ENCODE measurements at regions not wholly inside any gene's neighbourhood (a gene's known extent, or its start where the extent isn't known, plus 50 kb on each side); places are given as distances from the start of the nearest gene placed in this dataset.

GRCh38 chr13:109565877-109566276 is 220.5 kb downstream of the IRS2 start:
- Histone ChIP-seq H3K4me2 (no peak overlapping the region), H3K79me2 (ENCODE audit: low read depth) (no peaks in the 10 kb centered on the region), H3K9me3 (ENCODE audit: insufficient read depth, low read depth) (no peaks in the 10 kb centered on the region), H3K9me2 (ENCODE audit: insufficient read depth) (peaks cover 2% of the 10 kb centered on the region; the same call in 1 of the 2 replicates), H3K27ac (no peak overlapping the region), H3F3A (ENCODE audit: insufficient read depth, low read depth) (no peaks in the 10 kb centered on the region), H4K20me1 (ENCODE audit: insufficient read depth) (no peaks in the 10 kb centered on the region), H3K36me3 (ENCODE audit: low read depth) (no peaks in the 10 kb centered on the region), H3K4me3 (no peak overlapping the region), H3K4me1 (replicated peaks; ENCODE audit: insufficient read depth) (no peaks in the 10 kb centered on the region), H3K27me3 (ENCODE audit: insufficient read depth, low read depth) (no peaks in the 10 kb centered on the region), H2AFZ (no peak overlapping the region)
- BruUV-seq (replicated peaks), result no TSS peak
- POLR2A ChIA-PET (ENCODE audit: unreplicated experiment), result no interaction called here
- DNase-seq, result no peak
- TF ChIP-seq EZH2 (IDR thresholded peaks at IDR 0.05; ENCODE audit: low read depth), result no peak
- CTCF ChIA-PET, result no interaction called here
- intact Hi-C loops (cut with micrococcal nuclease; ENCODE audit: unreplicated experiment), result no loop called here

- H3F3A ChIP-seq (ENCODE audit: insufficient read depth, low read depth), result no peaks in the 10 kb centered on the region
- POLR2A ChIA-PET (ENCODE audit: unreplicated experiment), result no interaction called here
- H3K79me2 ChIP-seq (ENCODE audit: low read depth), result no peaks in the 10 kb centered on the region
Measured at GRCh38 chr13:109548374-109548773, 238.0 kb downstream of the IRS2 start.

GRCh38 chr13:109547942-109548341 is 238.4 kb downstream of the IRS2 start:
- no TSS peak for BruUV-seq (replicated peaks)

More at GRCh38 chr13:109548374-109548773, 238.0 kb downstream of the IRS2 start:
- Histone ChIP-seq H3K36me3 (ENCODE audit: low read depth) (no peaks in the 10 kb centered on the region), H3K4me1 (replicated peaks; ENCODE audit: insufficient read depth) (no peaks in the 10 kb centered on the region), H3K27me3 (ENCODE audit: insufficient read depth, low read depth) (no peaks in the 10 kb centered on the region), H3K27ac (no peak overlapping the region), H3K4me3 (no peak overlapping the region), H3K4me2 (no peak overlapping the region), H2AFZ (no peak overlapping the region), H3K9me2 (ENCODE audit: insufficient read depth) (no peaks in the 10 kb centered on the region; the same call in 1 of the 2 replicates), H3K9me3 (ENCODE audit: insufficient read depth, low read depth) (no peaks in the 10 kb centered on the region; the same call in 1 of the 2 replicates), H4K20me1 (ENCODE audit: insufficient read depth) (no peaks in the 10 kb centered on the region)
- DNase-seq, result no peak
- CTCF ChIA-PET, result no interaction called here
- BruUV-seq (replicated peaks), result no TSS peak
- intact Hi-C loops (cut with micrococcal nuclease; ENCODE audit: unreplicated experiment), result no loop called here
- TF ChIP-seq EZH2 (IDR thresholded peaks at IDR 0.05; ENCODE audit: low read depth), result no peak
- no peak for TF ChIP-seq CTCF (conservative IDR thresholded peaks at IDR 0.05)

More at GRCh38 chr13:109547942-109548341, 238.4 kb downstream of the IRS2 start:
- H3K79me2 ChIP-seq (ENCODE audit: low read depth), result no peaks in the 10 kb centered on the region
- no peak for DNase-seq
- no peaks in the 10 kb centered on the region for H3K27me3 ChIP-seq (ENCODE audit: insufficient read depth, low read depth)
- H3K9me2 ChIP-seq (ENCODE audit: insufficient read depth), result no peaks in the 10 kb centered on the region; the same call in 1 of the 2 replicates
- no peaks in the 10 kb centered on the region for H3K4me1 ChIP-seq (replicated peaks; ENCODE audit: insufficient read depth)
- POLR2A ChIA-PET (ENCODE audit: unreplicated experiment), result no interaction called here
- H3K9me3 ChIP-seq (ENCODE audit: insufficient read depth, low read depth), result no peaks in the 10 kb centered on the region; the same call in 1 of the 2 replicates
- no peaks in the 10 kb centered on the region for H3F3A ChIP-seq (ENCODE audit: insufficient read depth, low read depth)
- H2AFZ ChIP-seq, result no peak overlapping the region
- no peaks in the 10 kb centered on the region for H4K20me1 ChIP-seq (ENCODE audit: insufficient read depth)
- H3K36me3 ChIP-seq (ENCODE audit: low read depth), result no peaks in the 10 kb centered on the region
- H3K4me3 ChIP-seq, result no peak overlapping the region
- TF ChIP-seq EZH2 (IDR thresholded peaks at IDR 0.05; ENCODE audit: low read depth) (no peak), CTCF (conservative IDR thresholded peaks at IDR 0.05) (no peak)
- no peak overlapping the region for H3K27ac ChIP-seq
- no peak overlapping the region for H3K4me2 ChIP-seq
- CTCF ChIA-PET, result no interaction called here
- intact Hi-C loops (cut with micrococcal nuclease; ENCODE audit: unreplicated experiment), result no loop called here
